ENCODE measurements at regions not wholly inside any gene's neighbourhood (a gene's known extent, or its start where the extent isn't known, plus 50 kb on each side); places are given as distances from the start of the nearest gene placed in this dataset.
A peak's percentile ranks its signal among the peaks of the same experiment; 100 is the strongest.

DNA sequence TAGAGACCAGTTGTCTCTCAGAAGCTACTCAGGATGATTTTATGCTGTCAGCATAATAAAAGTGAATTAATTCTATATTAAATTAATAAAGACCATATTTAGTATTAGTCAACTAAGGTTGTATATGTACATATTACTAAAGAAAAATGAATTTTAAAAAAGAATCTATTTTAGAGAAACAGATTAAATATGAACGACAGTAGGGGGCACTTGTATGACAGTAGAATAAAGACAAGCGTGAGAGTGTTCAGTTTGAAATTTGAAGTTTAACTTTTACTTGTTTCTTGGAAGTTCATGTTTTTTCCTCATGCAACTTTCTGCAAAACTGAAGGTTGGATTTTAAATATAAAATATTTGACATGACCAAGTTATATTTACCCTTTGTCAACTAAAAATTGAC is 67.9 kb upstream of the MACF1 start:
- DNase-seq (ENCODE audit: low spot score), result no peak

DNA sequence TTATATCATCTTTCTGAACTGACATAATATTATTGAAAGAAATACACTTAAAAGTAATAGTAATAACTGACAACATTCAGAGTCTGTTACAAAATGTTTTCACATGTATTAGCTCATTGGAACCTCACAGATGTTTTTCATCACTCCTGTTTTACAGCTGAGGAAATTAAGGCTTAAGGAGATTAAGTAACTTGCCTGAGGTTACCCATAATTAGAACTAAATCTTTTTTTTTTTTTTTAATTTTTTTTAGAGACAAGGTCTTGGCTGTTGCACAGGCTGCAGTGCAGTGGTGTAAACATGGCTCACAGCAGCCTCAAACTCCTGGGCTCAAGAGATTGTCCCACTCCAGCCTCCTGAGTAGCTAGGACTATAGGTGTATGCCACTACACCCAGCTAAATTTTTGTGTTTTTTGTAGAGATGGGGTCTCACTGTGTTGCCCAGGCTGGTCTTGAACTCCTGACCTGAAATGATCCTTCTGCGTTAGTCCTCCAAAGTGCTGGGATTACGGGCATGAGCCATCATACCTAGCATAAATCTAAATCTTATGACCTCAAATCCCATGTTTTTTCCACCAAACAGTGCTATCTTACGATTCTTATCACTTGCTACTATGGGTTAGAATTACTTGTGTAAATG is 64.7 kb upstream of the MACF1 start:
- DNase-seq (ENCODE audit: low spot score), result no peak

DNA sequence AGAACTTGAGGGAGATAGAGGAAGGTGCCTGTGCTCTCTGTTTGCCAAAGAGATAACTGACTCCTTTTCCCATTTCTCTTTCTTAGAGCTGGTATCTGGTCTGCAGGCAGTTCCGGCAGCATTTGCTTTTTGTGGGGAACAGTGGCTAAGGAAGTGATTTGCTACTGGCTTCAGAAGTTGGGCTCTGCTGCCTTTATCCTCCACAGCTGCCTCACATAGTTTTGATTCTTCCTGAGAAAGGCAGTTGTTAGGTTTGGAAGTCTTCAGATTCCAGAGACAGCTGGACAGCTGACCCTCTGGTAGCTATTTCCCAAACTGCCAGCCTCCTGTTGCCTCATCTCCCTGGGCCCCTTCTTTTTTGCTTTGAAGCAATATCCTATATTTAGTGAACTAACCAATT is 62.6 kb upstream of the MACF1 start:
- DNase-seq (ENCODE audit: low spot score), result no peak

DNA sequence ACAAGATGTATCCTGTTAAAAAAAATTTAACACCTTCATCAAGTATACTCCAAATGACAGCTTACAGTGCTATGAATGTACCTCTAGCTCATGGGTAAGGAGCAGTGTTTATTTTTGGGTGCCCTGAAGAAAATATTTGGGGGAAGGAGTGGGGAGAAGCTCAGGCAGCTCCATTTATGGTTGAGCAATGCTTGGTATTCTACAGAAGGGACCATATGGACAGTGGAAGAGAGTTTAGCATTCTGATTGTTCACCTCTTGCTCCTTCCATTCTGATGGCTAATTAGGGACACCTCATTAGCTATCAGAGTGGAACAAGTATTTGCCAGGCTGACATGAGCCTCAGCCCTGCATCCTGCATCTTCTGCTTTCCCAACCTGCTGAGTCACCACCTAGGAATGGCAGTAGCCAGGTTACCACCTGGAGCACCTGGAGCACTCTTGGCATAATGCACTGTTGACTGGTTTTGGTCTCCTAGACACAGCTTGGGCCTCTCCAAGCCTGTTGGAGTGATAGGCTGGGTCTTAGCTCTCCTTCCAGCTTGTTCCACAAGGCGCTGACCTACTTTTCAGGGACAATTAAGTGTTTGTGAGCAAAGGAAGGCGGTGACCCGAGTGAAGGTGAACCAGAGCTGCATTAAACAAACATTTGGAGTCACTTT is 62.0 kb upstream of the MACF1 start:
- DNase-seq (ENCODE audit: low spot score), result peak; percentile 44

DNA sequence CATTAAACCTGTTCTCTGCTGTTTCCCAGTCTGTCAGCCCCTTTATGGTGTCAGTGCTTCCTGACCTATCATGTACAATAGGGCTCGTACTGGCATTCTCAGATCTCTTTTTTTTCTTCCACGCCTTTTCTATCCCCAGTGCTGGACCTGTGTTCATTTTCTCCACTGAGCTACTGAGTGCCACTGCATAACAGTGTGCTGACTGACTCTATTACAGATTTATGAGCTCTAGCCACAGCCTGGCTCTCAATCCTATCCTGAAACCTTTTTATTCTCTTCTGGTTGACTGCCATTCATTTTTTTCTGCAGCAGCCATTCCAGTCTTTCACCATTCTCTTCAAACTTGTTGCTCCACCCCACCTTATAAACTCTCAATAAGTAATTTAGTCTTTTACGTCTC is 59.6 kb upstream of the MACF1 start:
- no peak for DNase-seq (ENCODE audit: low spot score)

DNA sequence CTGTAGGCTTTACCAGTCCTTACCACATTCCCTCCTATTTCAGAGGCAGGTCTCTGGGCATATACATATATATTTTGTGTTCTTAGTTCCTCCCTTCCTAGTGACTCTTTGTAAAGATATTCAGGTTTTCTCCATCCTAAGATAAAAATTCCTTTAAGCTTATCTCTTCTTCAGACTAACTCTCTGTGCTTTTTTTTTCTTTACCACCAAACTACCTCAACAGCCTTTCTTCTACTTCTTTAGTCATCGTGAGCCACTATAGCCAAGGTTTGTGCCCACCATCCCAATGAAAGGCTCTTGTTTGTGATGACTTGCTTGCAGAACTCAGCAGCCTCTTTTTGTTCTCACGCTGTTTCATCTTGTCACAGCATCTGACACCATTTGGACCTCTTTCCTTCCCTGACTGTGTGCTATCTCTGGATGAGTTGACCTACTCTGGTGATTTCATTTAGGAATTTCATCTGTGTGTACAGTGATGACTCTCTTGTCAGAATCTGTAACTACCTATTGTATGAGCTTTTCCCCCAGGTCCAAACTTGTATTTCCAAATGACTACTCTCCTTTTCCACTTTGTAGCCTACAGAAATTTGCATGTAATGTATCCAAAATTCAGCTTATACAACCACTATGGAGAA is 59.0 kb upstream of the MACF1 start:
- DNase-seq (ENCODE audit: low spot score), result no peak

DNA sequence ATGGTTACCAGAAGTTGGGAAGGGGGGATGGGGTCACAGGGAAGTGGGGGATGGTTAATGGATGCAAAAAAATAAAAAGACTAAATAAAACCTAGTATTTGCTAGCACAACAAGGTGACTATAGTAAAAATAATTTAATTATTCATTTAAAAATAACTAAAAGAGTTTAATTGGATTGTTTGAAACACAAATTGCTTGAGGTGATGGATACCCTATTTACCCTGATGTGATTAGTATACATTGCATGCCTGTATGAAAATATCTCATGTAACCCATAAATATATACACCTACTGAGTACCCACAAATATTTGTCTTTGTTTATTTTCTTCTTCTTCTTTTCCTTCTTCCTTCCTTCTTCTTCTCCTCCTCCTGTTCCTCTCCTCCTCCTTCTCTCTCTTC is 57.8 kb upstream of the MACF1 start:
- DNase-seq (ENCODE audit: low spot score), result no peak

DNA sequence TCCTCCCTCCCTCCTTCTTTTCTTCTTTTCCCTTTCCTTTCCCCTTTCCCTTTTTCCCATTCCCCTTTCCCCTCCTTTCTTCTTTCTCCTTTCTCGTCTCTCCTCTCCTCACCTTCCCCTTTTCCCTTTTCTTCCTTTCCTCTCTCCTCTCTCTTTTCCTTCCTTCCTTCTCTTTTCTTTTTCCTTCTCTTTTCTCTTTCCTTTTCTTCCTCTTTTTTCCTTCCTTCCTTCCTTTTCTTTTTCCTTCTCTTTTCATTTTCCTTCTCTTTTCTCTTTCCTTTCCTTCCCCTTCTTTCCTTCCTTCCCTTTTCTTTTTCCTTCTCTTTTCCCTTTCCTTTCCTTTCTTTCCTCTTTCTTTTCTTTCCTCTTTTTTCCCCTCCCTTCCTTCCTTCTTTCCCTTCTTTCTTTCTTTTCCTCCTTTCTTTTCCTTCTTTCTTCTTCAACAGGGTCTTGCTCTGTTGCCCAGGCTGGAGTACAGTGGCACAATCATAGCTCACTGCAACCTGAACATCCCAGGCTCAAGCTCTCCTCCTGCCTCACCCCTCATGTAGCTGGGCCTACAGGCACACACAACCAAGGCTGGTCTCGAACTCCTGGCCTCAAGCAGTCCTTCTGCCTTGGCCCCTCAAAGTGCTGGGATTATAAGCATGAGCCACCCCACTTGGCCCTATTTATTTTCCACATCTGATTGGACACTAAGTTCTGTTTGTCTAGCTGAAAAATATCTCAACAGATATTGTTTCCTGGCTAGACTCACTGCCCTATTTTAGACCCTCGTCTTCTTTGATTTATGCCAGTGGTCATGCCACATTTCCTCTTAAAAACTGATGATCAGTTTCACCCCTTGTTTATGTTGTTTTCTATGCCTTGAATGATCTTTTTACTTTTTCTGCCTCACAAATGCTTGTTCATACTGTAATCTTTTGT is 57.1 kb upstream of the MACF1 start:
- DNase-seq (ENCODE audit: low spot score), result no peak

DNA sequence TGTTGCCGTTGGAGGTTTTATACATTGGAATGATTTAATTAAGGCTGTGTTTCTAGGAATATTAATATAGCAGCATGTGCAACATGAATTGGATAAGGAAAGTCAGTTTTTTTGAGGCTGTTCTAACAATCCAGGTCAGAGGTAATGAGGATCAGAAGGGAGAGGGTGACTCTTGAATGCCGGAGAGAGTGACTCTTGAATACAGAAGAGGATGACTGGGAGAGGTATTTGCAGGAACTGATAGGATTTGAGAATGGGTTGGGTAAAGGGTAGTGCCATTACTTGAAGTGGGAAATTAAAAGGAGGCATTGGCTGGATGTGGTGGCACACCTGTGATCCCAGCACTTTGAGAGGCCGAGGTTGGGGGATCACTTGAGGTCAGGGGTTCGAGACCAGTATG is 55.6 kb upstream of the MACF1 start:
- DNase-seq (ENCODE audit: low spot score), result no peak

DNA sequence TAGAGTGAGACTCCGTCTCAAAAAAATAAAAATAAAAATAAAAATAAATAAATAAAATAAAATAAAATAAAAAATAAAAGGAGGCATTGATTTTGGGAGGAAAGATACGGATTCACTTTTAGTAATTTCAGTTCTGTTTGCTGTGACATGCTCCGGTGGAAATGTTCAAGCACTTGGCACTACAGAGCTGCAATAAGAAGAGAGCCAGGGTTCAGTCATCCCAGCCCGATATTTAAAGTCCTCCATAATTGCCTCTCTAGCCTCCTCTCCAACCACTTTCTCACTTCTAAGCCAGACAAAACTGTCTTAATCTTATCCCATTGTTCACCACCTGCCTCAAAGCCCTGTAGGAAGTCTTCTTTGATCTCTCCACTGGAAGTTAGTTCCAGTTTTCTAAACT is 55.0 kb upstream of the MACF1 start:
- no peak for DNase-seq (ENCODE audit: low spot score)

DNA sequence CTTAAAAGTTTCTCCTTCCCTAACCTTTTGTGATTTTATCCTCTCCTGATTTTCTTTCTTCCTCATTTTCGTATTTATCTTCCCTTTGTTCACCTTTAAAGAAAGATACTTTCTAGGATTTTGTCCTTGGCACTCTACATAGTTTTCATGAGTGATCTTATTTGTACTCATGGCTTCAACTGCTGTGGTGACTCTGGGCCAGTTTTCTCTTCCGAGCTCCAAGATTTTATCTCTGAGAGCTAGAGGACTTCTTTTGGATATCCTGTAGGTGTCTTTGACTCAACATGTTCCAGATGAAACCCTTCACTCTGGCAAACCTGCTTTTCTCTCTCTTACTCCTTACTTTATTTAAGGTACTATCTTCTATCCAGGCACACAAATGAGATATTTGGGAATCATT is 53.7 kb upstream of the MACF1 start:
- no peak for DNase-seq (ENCODE audit: low spot score)

DNA sequence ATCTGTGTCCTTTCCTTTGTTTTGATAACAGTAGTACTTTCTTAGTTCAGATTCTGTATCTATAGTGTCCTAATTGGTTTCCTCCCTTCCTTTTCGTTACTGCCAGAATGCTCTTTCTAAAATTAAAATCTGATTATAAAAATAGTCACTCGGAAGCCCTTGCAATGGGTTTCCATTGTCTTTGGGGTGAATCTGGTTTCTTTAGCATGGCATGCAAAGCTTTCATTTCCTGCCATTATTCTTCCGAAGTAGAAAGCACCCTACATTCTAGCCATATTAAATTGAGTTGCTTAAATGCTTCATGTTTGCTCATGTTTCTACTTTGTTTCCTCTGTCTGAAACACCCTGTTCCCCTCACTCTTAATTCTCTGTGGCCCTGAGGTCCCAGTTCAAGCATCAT is 53.2 kb upstream of the MACF1 start:
- no peak for DNase-seq (ENCODE audit: low spot score)

DNA sequence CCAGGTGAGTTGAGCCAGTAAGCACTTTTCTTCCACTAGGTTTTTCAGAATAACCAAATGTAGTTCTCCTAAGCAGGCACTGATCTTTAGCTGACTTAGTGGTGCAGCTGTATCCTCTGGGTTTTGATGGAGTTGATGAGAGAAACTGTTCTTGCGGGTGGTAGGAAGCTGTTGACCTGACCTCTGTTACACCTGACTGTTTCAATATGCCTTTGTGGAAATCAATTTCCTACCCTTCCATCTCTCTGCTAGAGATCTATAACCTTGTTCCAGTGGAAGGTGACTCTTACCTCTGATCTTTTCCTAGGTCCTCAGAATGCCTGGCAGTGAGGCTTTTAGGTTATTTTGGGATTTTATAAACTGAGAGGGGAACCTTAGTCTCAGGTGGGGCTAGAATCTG is 51.6 kb upstream of the MACF1 start:
- no peak for DNase-seq (ENCODE audit: low spot score)

DNA sequence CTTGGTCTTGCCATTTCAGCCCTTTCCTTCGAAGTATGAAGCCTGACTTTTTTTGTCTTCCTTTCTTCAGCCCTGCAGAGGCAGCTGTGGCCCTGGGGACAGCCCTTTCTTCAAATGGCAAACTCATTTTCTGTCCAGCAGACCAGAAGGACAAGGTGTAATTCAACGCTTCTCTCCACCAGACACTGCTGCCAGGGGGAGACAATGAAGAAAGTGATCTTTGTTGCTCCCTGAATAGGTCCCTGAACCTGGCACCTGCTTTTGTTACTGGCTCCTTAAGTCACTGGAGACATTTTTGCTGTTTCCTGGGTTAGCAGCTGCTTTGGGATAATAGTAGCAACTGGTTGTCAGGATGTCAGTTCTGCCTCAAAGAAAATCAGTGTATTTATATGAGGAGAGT is 50.8 kb upstream of the MACF1 start:
- DNase-seq (ENCODE audit: low spot score), result no peak

DNA sequence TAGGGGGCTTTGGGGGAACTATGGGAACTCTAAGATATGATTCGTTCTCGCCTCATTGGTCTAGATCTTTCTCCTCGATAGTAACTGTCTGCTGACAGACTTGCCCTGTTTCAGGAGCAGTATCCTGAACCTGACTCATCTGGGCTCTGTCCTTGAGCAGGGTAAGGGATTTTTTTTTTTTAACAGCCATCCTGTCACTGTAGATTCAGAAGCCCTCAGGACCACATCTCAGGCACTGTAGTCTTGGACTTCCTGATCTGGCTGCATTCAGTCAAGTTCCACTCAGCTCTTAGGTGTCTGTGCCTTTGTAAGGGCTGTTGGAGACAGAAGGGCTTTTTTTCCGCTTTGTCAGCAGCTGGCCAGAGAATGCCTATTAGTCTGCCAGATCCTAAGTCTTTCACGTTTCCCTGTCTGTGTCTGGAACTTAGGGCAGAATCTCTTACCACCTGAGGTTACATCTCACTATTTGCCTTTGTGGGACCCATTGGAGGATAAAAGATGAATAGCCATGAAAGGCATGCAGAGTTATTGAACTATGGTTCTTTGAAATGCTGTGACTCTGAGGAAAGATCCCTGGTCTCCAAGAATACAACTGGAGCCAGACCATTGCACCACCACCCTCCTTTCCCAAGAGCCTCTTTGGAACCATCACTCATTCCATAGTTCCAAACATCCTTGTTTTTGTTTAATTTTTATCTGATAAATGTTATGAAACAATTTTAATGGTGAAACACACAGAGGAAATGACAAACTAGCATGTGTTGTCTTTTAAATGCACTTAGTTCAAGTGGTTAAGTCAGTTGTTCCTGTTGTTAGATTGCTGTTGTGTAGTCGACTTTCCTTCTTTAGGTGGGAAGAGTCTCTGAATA is 49.7 kb upstream of the MACF1 start:
- DNase-seq (ENCODE audit: low spot score), result peak; percentile 60
